SW 1271 (cell line): ENCODE measurements at regions not wholly inside any gene's neighbourhood (a gene's known extent, or its start where the extent isn't known, plus 50 kb on each side); places are given as distances from the start of the nearest gene placed in this dataset.
A peak's percentile ranks its signal among the peaks of the same experiment; 100 is the strongest.
"Not testable (repeated sequence)": the region's sequence is repeated elsewhere in the genome, so short reads cannot be mapped to it uniquely, and the experiment has no call there.

Source experiments
- DNase-seq, 2 experiments: peaks; one replicate each; lab custom pipeline; 2025; lab: John Stamatoyannopoulos, UW

DNA sequence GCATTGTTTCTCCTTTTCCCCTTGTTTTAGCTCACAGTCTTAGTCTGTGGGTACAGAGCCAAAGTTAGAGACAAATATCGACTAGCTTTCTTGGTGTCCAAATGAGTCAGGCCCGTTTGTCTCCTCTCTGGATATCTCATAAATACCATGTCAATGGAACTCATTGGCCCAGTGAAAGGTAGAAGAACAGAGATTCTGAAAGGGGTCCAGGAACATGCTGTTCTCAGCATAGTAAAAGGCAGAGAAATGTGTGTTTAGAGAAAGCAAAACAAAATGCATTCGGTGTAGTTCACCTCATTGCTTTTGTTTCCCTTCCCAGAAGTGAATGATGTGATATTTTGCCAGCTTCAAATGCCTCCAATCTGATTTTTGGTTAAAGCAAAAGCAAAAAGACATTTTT, 238.6 kb upstream of the SLC8A1 start:
- no peak for DNase-seq

DNA sequence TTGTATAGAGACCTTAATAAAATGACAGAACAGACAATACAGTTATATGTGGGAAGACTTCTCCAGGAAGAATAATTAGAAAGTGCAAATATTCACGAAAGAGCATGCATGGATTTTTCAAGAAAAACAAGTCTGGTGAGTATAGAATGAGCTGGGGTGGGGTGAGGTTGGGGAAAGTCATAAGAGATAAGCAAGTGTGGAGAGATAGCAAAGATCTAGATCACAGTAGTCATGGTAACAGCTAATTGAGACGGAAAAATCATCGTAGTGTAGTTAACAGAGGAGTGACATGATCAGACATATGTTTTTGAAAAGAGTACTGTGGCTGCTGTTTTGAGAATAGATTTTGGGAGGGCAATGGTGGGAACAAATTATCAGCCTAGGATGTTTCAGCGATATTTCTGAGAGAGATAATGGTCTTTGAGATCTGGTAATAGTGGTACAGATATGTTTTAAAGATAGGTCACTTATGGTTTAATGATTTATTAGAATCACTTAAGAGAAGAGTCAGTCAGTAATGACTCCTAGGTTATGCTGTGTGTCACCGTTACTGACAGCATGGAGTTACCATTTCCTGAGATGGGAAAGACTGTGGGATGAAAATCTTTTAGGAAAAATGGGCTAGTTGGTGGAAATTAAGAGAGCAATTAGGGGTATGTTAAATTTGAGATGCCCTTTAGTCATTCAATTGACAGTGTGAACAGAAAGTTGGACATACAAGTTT, 248.5 kb upstream of the SLC8A1 start:
- DNase-seq, result no peak

DNA sequence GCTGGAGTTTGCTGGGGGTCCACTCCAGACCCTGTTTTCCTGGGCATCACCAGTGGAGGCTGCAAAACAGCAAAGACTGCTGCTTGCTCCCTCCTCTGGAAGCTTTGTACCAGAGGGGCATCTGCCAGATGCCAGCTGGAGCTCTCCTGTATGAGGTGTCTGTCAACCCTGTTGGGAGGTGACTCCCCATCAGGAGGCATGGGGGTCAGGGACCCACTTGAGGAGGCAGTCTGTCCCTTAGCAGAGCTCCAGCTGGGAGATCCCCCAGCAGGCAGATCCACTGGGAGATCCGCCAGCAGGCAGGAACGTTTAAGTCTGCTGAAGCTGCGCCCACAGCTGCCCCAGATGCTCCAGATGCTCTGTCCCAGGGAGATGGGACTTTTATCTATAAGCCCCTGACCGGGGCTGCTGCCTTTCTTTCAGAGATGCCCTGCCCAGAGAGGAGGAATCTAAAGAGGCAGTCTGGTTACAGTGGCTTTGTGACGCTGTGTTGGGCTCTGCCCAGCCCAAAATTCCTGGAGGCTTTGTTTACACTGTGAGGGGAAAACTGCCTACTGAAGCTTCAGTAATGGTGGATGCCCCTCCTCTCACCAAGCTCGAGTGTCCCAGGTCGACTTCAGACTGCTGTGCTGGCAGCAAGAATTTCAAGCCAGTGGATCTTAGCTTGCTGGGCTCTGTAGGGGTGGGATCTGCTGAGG, 260.5 kb upstream of the SLC8A1 start:
- DNase-seq, result not testable (repeated sequence)

DNA sequence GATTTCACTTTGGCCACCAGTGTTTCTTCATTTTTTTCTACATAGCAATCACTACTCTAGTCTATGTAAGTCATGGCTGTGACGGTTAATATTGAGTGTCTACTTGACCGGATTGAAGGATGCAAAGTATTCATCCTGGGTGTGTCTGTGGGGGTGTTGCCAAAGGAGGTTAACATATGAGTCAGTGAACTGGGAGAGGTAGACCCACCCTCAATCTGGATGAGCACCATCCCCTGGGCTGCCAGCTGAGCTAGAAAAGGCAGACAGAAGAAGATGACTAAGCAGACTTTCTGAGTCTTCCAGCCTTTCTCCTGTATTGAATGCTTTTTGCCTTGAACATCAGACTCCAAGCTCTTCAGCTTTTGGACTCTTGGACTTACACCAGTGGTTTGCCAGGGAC, 265.0 kb upstream of the SLC8A1 start:
- no peak for DNase-seq

DNA sequence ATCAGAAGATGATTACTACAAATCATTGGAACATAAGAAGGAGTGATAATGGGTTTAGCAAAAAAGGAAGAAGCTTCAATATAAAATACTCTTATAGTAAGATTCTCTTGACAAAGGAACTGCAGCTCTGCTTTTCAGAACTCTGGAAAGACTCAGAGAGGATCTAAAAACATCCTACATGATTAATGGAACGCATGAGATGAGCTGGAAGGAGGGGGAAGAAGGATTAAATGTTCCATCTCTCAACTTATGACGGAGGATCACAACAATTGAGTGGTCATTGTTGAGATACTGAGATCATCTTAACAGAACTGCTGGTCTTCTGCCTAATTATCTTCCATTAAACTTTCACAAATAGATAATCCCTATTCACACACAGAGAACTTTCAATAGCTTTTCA, 267.5 kb upstream of the SLC8A1 start:
- DNase-seq, result no peak

DNA sequence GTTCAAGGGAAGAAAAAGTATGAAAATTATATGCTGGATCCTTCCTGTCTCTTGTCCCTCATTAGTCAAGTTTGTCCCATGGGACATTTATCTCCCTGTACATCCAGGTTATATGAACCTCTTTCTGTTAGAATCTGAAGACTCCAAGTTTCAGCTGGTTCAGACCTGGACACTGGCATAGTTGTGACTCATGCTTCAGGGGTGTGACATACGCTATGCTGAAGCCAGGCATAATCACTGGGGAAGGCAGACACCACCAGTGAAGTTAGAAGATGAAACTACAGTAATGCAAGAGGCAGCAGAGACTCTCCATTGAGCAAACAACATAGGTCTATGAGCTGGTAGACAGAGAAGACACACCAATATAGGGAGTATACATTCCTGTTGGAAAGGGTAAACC, 269.7 kb upstream of the SLC8A1 start:
- peak in 1 of 2 experiments; percentile 11 for DNase-seq

DNA sequence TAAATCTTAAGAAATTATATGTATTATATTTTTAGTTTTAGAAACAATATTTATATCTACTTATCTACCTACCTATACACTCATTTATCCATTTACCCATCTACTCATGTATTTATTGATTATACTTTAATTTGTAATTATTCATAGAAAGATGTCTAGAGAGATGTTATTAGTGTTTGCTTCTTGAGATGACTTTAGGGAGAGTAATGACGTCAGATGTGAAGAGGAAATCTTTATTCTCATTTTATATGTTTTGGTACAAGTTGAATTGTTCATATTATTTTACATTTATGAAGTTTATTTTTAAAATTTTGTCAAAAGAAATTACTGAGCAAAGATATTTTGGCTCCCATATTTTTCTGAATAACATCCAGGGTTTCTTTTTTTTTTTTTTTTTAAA, 271.3 kb upstream of the SLC8A1 start:
- DNase-seq, result no peak

DNA sequence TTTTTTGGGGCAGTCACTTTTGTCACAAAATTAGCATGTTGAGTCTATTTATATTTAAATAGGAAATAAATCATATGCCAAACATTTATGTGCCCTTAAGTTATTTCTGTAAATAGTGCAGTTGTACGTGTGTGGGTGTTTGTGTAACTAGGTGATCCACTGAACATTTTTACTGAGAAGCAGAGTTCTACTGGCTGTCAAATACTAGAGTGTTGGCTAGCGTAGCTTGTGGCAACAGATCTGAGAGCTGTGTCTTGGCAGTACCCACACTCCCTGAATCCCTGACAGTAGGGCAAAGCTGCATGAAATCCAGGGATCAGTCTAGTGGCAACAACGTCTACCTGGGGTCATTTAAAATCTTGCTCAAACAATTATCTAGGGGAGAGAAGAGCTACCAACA, 273.1 kb upstream of the SLC8A1 start:
- DNase-seq, result no peak

DNA sequence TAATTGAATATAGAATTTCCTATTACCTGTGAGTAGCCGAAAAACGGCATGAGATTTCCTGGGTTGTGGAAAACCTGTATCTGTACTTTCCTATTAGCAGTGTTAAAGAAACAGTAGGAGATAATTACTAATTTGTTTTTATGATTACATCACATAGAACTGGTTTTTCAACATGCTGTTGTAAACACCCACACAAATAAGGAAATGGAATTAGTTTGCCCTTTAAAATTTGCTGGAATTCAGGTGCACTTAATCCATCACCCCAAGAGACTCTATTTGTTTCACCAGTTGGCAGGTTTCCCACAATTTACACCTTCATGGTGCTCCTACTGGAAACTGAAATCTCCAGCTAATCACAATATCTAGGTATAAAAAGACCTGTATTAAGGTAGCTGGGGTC, 274.1 kb upstream of the SLC8A1 start:
- DNase-seq, result no peak

DNA sequence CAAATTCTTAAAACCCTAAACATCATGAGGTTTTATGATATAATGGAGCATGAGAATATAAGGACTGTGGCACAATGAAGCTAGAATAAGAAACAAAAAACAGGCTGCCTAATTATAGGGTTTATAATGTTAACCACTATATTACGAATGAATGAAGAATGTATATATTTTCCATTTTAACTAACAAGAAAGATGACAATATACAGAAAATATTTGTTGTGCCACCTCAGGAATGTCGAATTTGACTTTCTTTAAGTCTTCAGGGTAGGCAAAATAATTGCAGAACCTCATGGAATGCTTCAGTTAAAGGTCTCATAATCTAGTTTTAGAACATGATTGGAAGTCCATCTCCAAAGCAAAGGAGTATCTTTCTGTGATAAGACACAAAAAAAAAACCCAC, 282.9 kb upstream of the SLC8A1 start:
- peak; percentile 50 to 74 for DNase-seq

DNA sequence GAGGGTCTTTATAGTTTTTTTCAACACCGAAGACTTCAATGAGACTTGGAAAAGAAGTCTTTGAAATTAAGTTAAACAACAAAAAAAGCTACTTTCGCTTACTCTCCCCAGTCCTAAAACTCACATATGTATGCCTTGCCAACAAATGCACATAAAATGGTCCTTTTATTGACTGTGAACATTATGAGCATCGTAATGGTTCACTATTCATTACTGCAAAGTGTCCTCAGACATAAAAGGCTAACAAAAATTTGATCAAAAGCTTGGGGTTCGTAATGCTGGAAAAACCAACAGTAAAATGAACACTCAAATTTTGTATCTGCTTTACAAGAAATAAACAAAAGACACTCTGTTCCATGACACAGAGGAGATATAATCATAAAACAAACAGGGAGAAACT, 285.3 kb upstream of the SLC8A1 start:
- DNase-seq, result no peak

DNA sequence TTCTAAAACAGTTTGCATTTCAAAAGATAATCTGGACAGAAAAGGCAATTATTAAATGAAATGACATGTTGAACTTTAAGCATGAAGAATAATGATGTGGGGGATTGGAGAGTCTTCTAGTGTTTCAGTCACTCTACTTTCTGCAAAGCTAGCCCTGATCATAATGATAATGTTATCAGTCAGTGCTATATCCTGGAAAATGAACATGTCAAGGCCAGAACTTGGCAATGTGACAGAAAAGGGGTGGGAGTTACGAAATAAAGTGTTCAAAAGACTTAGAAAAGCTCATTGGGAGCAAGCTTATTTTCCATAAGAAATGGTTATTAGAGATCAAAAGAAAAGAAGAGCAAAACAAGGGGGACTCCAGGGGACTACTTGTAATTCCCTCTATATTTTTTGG, 288.5 kb upstream of the SLC8A1 start:
- no peak for DNase-seq

DNA sequence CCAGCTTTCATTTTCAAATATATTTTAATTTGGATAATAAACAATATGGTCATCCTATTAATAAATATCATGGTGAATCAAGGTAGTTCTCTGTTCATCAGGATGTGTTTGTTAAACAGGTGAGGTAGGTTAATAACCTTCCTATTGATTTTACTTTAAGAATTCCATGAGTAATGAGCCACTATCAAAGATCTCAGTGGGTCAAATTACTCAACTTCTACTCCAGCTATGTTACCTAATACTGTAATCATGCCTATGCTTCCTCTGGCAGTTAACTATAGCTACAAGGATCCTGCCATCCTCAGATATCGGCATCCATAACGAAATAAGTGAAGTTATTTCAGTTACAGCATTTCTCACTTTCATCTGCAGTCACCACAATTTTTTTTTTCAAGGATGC, 289.6 kb upstream of the SLC8A1 start:
- DNase-seq, result no peak

DNA sequence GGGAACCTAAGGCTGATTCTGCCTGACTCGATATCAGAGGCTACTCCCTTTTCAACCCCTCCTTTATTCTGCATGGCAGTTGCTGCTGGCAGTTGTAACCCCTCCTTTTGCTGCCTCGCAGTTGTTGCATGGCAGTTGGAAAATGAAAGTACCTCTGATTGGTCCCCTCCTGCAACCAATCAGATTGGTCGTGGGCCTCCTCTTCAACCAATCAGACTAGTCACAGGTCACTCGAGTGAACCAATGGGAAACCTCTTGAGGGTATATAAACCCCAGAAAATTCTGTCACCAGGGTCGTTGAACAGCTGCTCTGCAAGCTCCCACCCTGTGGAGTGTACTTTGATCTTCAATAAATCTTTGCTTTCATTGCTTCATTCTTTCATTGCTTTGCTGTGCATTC, 294.3 kb upstream of the SLC8A1 start:
- DNase-seq, result peak in 1 of 2 experiments; percentile 18

DNA sequence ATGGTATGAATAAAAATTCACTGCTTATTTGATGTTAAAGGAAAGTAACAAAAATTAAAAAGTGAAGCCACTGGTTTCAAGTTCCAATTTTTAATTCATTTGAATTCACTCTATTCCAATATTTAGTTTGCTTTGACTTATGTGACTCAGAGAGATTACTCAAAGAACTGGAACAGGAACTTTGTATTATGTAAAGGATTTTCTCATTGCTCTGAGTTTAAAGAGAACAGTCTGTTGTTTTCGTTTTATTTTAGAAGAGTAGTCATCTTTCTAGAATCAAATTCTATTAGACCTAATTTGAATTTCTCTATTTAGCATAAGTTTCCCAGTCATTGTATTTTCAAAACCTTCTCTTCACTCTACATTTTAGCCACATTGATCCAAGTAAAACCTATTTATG, 300.1 kb upstream of the SLC8A1 start:
- DNase-seq, result no peak

DNA sequence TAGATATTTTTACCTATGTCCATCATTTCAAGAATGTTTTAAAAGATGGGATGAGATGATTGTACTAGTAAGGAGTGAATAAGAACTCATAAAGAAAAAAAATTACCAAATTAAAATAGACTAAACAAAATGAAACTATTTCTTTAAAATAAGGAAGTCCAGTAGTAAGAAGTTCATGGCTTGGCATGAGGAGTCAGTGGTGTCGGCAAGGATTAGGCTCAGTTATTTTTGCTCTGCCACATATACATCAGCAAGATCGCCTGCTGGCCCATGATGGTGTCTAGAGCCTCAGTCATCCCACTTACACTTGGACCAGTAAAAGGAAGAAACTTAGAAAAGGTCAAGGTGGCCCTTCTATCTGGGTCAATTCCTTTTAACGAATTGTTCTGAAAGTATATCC, 300.9 kb upstream of the SLC8A1 start:
- DNase-seq, result no peak

DNA sequence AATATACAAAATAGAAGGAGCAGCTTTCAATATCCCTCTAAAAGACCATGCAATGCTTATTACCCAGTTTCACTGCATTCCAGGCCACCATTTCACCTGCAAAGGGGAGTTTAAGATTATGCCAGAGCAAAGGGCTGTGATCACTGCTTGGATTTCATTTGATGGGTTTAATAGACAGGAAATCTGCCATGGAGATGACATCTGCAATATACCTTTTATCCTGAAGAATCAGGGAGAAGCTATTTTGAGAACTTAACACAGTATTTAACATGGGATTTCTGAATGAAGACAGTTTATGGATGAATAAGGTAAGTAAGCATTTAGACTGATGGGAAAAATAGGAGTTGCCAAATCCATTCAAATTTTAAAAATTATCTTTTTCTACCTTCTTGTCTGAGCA, 303.0 kb upstream of the SLC8A1 start:
- no peak for DNase-seq

DNA sequence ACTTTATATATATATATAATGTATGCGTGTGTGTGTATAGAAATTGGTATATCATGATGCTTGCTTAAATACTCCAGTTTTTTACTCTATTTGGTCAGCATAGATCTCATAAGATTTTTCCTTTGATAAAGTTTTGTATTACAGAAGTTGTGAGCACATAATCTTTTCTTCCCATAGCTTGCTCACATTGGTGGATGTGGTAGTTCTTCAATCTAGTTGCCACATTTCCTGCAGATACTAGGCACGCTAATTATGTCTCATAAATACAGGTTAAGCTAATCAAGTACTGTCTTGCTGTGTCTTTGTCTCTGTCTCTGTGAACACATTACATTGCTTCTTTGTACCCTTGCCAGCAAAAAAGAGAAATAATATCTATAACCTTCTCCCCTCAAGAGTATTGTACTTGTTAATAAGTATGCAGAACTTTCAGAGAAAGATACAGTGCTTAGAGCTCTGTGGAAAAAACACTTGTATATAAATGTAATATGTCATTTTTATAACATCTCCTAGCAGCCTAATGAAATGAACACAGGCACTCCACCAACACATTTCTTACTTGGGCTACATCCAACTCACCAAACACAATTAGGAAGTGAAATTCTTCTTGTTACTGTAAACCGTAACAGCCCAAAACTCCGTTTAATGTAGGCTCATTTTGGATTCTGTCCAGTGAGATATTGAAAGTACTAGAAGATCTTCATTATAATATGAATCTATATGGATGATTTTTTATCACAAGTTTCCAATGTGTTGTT, 306.7 kb upstream of the SLC8A1 start:
- DNase-seq, result no peak

DNA sequence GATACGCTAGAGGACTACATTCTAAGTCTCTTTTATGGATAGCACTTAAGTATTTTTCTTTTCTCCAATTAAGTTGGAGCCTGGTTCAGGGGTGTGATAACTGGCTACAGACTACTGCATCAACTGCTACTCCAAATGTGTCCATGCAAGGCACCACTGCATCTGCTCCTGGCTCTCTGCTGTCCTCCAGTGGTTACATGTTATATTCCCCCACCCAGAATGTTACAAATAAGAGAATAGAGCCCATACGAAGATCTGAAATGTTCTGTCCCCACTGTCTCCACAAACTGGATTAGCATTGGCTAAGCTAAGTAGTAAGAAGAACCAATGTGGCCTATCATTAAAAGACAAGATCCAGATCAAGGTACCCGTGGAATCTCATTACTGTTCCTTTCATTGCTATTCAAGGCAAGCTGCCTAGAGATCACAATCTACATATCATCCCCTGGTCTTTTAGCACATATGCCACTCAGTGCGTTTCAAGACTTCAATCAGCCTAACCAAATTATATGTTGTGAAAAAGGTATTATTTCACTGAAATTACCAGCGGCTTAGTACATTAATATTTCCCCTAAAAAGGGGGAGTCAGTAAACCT, 308.3 kb upstream of the SLC8A1 start:
- peak in 1 of 2 experiments; percentile 56 for DNase-seq

DNA sequence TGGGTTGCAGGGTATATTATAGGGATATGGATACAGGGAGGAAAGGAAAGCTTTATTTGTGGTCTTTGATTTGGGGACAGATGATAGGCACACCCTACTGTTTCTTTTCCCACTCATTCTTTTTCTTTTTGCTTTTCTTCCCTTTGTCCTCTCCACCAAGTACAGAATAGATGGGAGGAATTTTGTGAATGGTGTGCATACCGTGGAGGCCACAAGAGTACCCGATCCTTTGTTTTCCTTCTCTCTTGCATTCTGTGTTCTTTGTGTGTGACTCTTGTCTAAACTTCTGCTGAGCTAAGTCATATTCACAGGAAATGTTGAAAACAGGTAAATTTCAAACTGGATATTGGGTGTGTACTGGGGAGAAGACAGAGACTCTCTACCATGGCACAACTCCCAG, 321.4 kb upstream of the SLC8A1 start:
- DNase-seq, result no peak

DNA sequence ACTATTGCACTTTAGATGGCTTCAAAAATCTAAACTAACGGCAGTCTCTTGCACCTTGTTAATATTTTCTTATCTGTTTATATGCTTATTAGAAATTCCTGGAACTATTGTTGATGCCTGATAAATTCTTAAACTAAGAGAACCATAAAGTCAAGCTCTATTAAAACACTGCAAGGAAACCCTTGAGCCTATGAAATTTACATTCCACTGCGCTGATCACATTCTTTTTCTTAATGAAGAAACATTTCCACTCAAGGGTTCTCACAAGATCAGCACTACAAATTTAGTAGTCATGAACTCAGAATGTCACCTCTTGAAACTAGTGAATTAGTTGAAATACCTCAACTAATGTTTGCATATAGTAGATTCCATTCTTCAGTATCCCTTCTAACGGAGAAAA, 331.8 kb upstream of the SLC8A1 start:
- no peak for DNase-seq

DNA sequence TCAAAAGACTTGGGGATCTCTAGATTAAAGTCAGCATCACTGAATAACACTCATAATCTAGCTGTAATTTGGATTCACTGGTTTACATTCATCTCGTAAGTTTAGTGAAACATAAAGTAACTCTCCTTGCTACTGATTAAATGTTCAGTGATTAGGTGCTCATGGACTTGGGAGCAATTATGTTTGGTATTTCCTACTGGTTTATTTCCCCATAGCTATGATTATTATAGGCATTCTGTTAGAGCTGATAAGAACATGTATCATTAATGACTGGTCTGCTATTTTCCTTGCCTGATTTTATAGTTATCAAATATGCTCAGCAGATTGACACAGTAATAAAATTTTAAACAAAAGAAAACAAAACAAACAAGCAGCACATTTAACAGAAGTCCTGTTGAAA, 334.7 kb upstream of the SLC8A1 start:
- DNase-seq, result no peak

DNA sequence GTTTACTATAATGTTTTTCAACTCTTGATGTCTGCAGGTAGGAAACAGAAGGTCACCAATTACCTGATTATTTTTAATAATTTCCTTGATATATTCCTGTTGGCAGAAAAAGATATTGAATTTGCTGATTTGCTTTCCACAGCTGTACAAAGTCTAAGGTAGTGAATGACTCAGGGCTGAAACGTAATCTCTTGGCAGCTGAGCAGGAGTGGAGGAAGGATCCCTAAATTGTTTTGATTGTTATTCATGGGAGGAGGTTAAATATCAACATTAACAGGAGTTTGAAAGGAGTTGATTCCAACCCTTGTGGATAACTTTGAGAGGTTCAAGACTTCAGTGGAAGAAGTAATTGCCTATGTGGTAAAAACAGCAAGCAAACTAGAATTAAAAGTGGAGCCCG, 345.2 kb upstream of the SLC8A1 start:
- DNase-seq, result no peak
